ENCODE measurements at regions not wholly inside any gene's neighbourhood (a gene's known extent, or its start where the extent isn't known, plus 50 kb on each side); places are given as distances from the start of the nearest gene placed in this dataset.

DNA sequence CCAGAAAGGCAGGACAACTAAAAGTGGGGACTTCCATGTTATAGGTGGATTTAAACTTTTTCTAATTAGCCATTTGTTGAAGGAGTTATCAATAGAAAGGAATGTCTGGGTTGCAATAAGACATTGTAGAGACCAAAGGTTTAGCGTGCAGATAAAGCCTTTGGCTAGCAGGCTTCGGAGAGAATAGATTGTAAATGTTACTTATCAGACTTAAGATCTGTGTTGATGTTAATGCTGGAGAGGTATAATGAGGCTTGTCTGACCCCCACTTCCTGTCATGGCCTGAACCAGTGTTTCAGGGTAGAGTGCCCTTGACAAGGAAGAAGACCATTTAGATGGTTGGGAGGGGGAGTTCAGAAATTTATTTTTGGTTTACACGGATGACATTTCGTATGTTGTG is 67.1 kb upstream of the SPIN4 start:
- TF ChIP-seq, protein P1, sequence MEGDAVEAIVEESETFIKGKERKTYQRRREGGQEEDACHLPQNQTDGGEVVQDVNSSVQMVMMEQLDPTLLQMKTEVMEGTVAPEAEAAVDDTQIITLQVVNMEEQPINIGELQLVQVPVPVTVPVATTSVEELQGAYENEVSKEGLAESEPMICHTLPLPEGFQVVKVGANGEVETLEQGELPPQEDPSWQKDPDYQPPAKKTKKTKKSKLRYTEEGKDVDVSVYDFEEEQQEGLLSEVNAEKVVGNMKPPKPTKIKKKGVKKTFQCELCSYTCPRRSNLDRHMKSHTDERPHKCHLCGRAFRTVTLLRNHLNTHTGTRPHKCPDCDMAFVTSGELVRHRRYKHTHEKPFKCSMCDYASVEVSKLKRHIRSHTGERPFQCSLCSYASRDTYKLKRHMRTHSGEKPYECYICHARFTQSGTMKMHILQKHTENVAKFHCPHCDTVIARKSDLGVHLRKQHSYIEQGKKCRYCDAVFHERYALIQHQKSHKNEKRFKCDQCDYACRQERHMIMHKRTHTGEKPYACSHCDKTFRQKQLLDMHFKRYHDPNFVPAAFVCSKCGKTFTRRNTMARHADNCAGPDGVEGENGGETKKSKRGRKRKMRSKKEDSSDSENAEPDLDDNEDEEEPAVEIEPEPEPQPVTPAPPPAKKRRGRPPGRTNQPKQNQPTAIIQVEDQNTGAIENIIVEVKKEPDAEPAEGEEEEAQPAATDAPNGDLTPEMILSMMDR (conservative IDR thresholded peaks at IDR 0.05; ENCODE audit: low read depth in 2 of 2), result no peak
- TF ChIP-seq, protein P2, sequence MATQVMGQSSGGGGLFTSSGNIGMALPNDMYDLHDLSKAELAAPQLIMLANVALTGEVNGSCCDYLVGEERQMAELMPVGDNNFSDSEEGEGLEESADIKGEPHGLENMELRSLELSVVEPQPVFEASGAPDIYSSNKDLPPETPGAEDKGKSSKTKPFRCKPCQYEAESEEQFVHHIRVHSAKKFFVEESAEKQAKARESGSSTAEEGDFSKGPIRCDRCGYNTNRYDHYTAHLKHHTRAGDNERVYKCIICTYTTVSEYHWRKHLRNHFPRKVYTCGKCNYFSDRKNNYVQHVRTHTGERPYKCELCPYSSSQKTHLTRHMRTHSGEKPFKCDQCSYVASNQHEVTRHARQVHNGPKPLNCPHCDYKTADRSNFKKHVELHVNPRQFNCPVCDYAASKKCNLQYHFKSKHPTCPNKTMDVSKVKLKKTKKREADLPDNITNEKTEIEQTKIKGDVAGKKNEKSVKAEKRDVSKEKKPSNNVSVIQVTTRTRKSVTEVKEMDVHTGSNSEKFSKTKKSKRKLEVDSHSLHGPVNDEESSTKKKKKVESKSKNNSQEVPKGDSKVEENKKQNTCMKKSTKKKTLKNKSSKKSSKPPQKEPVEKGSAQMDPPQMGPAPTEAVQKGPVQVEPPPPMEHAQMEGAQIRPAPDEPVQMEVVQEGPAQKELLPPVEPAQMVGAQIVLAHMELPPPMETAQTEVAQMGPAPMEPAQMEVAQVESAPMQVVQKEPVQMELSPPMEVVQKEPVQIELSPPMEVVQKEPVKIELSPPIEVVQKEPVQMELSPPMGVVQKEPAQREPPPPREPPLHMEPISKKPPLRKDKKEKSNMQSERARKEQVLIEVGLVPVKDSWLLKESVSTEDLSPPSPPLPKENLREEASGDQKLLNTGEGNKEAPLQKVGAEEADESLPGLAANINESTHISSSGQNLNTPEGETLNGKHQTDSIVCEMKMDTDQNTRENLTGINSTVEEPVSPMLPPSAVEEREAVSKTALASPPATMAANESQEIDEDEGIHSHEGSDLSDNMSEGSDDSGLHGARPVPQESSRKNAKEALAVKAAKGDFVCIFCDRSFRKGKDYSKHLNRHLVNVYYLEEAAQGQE (IDR thresholded peaks at IDR 0.05; ENCODE audit: unreplicated experiment), result no peak
- TF ChIP-seq POLR2AphosphoS5 (IDR thresholded peaks at IDR 0.05; ENCODE audit: low read depth) (no peak), EZH2phosphoT487 (IDR thresholded peaks at IDR 0.05; ENCODE audit: unreplicated experiment) (no peak)

Measured in GM23338 (cell line).